Stimulated activated CD8-positive, alpha-beta memory T cell treated with anti-CD3 and anti-CD28 coated beads, Interleukin-15, amount 100 ng/mL, for 1 hour (primary cell): ENCODE measurements at regions not wholly inside any gene's neighbourhood (a gene's known extent, or its start where the extent isn't known, plus 50 kb on each side); places are given as distances from the start of the nearest gene placed in this dataset.

Experiments used
- DNase-seq: peaks from one replicate; pipeline ENCODE4 v3.0.0-alpha.2; 2020; ENCODE audit warnings: low read depth

- DNase-seq: no peak
These were observed 89.6 kb upstream of the SHB start for GRCh38 chr9:38158628-38159027.

- no peak for DNase-seq
These were observed 88.7 kb upstream of the SHB start for GRCh38 chr9:38157711-38158110.

GRCh38 chr9:38154501-38155421, 85.7 kb upstream of the SHB start:
- no peak for DNase-seq

- DNase-seq: no peak
These were observed 84.9 kb upstream of the SHB start for GRCh38 chr9:38153910-38154291.

- no peak for DNase-seq
These were observed 84.3 kb upstream of the SHB start for GRCh38 chr9:38153152-38153909.

- DNase-seq: no peak
These were observed 80.6 kb upstream of the SHB start for GRCh38 chr9:38149647-38150046.

- no peak for DNase-seq
These were observed 77.8 kb upstream of the SHB start for GRCh38 chr9:38146844-38147243.

GRCh38 chr9:38145526-38146053, 76.6 kb upstream of the SHB start:
- DNase-seq: no peak

- DNase-seq: no peak
These were observed 75.4 kb upstream of the SHB start for GRCh38 chr9:38144421-38144820.

GRCh38 chr9:38141746-38142591, 72.9 kb upstream of the SHB start:
- no peak for DNase-seq

- no peak for DNase-seq
These were observed 69.2 kb upstream of the SHB start for GRCh38 chr9:38138276-38138675.

GRCh38 chr9:38137342-38137741, 68.3 kb upstream of the SHB start:
- DNase-seq: no peak

- no peak for DNase-seq
These were observed 67.4 kb upstream of the SHB start for GRCh38 chr9:38136386-38136785.

- no peak for DNase-seq
These were observed 65.7 kb upstream of the SHB start for GRCh38 chr9:38134611-38135237.

GRCh38 chr9:38133595-38133994, 64.6 kb upstream of the SHB start:
- no peak for DNase-seq

- DNase-seq: no peak
These were observed 63.9 kb upstream of the SHB start for GRCh38 chr9:38132956-38133355.

GRCh38 chr9:38131729-38132128, 62.7 kb upstream of the SHB start:
- DNase-seq: no peak

- DNase-seq: no peak
These were observed 61.7 kb upstream of the SHB start for GRCh38 chr9:38130724-38131123.

- DNase-seq: no peak
These were observed 60.3 kb upstream of the SHB start for GRCh38 chr9:38129366-38129765.

- DNase-seq: no peak
These were observed 59.8 kb upstream of the SHB start for GRCh38 chr9:38128752-38129270.

- no peak for DNase-seq
These were observed 58.3 kb upstream of the SHB start for GRCh38 chr9:38127271-38127839.
